ENCODE measurements at regions not wholly inside any gene's neighbourhood (a gene's known extent, or its start where the extent isn't known, plus 50 kb on each side); places are given as distances from the start of the nearest gene placed in this dataset.

GRCh38 chr7:89994483-89994882 is 159.8 kb upstream of the STEAP1 start:
- Histone ChIP-seq H3K9me3 (ENCODE audit: control insufficient read depth in 1 of 2, low read length in 2 of 2) (no peaks in the 10 kb centered on the region), H3K27me3 (ENCODE audit: low read depth, low read length) (no peaks in the 10 kb centered on the region), H3K27ac (ENCODE audit: low read length) (no peak overlapping the region), H3K4me3 (ENCODE audit: low read depth in 1 of 2, low read length in 2 of 2) (no peak overlapping the region), H3K4me1 (ENCODE audit: control insufficient read depth in 1 of 2, insufficient read depth in 2 of 2, low read length in 2 of 2) (no peaks in the 10 kb centered on the region), H3K36me3 (ENCODE audit: control insufficient read depth in 1 of 2, insufficient read depth in 2 of 2, low read length in 2 of 2) (no peaks in the 10 kb centered on the region)

DNA sequence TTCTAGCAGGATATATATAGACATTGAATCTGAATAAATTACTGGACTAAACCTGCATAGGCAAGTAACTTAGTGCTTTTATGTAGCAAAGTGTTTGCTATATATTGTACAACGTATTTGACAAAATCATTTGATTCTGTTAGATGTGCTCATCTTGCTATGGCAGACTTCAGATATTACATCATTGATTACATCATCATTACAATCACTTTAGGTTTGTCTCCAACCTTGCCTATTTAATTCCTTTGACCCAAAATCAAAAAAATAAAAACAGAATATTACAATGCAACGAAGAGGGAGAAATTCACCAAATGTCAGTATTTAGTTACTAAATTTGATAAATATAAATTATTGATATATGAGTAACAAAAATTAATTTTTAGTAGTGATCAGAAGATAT is 155.7 kb upstream of the STEAP1 start:
- Histone ChIP-seq H3K4me1 (ENCODE audit: control insufficient read depth in 1 of 2, insufficient read depth in 2 of 2, low read length in 2 of 2) (no peaks in the 10 kb centered on the region), H3K27me3 (ENCODE audit: low read depth, low read length) (no peaks in the 10 kb centered on the region), H3K27ac (ENCODE audit: low read length) (no peak overlapping the region), H3K9me3 (ENCODE audit: control insufficient read depth in 1 of 2, low read length in 2 of 2) (no peaks in the 10 kb centered on the region), H3K4me3 (ENCODE audit: low read depth in 1 of 2, low read length in 2 of 2) (no peak overlapping the region), H3K36me3 (ENCODE audit: control insufficient read depth in 1 of 2, insufficient read depth in 2 of 2, low read length in 2 of 2) (no peaks in the 10 kb centered on the region)

DNA sequence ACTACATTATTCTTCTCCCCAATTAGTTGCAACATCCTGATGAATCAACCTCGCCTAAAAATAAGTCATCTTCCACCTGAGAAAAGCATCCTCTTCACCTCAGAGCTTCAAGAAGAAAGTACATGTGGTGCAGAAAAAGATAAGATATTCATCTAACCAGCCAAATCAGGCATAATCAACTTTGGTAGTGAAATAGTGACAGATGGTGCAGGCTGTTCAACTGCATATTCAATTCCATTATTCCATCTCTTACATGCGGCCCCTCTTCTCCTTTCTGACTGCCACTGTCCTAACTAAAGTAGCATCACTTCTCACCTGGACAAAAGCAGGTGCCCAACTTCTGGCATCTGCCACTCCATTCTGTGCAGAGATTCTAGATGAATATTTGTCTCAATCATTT is 148.4 kb upstream of the STEAP1 start:
- Histone ChIP-seq H3K4me1 (ENCODE audit: control insufficient read depth in 1 of 2, insufficient read depth in 2 of 2, low read length in 2 of 2) (no peaks in the 10 kb centered on the region), H3K36me3 (ENCODE audit: control insufficient read depth in 1 of 2, insufficient read depth in 2 of 2, low read length in 2 of 2) (no peaks in the 10 kb centered on the region), H3K27ac (ENCODE audit: low read length) (no peak overlapping the region), H3K4me3 (ENCODE audit: low read depth in 1 of 2, low read length in 2 of 2) (no peak overlapping the region), H3K27me3 (ENCODE audit: low read depth, low read length) (no peaks in the 10 kb centered on the region), H3K9me3 (ENCODE audit: control insufficient read depth in 1 of 2, low read length in 2 of 2) (no peaks in the 10 kb centered on the region)

- Histone ChIP-seq H3K4me3 (ENCODE audit: low read depth in 1 of 2, low read length in 2 of 2) (no peak overlapping the region), H3K27ac (ENCODE audit: low read length) (no peak overlapping the region), H3K27me3 (ENCODE audit: low read depth, low read length) (no peaks in the 10 kb centered on the region), H3K4me1 (ENCODE audit: control insufficient read depth in 1 of 2, insufficient read depth in 2 of 2, low read length in 2 of 2) (no peaks in the 10 kb centered on the region), H3K36me3 (ENCODE audit: control insufficient read depth in 1 of 2, insufficient read depth in 2 of 2, low read length in 2 of 2) (no peaks in the 10 kb centered on the region), H3K9me3 (ENCODE audit: control insufficient read depth in 1 of 2, low read length in 2 of 2) (no peaks in the 10 kb centered on the region)
Measured at GRCh38 chr7:90007001-90007654, 147.1 kb upstream of the STEAP1 start.

DNA sequence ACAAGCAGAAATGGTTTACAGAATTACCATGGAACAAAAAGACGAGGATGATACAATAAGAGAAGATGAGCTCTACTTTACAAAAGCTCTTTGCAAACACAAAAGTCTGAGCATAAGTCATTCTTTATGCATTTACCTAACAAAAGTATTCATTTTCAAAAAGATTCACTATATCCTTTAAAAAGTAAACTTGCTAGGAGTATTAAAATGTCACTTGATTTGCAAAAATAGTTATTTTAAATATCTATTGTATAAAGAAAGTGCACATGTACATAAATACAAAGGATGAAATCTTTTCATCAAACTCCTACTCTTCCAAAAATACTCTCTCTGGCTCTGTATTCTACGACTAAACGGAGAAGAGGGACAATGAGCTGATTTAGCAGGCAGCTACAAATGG is 146.4 kb upstream of the STEAP1 start:
- Histone ChIP-seq H3K36me3 (ENCODE audit: control insufficient read depth in 1 of 2, insufficient read depth in 2 of 2, low read length in 2 of 2) (no peaks in the 10 kb centered on the region), H3K9me3 (ENCODE audit: control insufficient read depth in 1 of 2, low read length in 2 of 2) (no peaks in the 10 kb centered on the region), H3K27me3 (ENCODE audit: low read depth, low read length) (no peaks in the 10 kb centered on the region), H3K4me3 (ENCODE audit: low read depth in 1 of 2, low read length in 2 of 2) (no peak overlapping the region), H3K27ac (ENCODE audit: low read length) (no peak overlapping the region), H3K4me1 (ENCODE audit: control insufficient read depth in 1 of 2, insufficient read depth in 2 of 2, low read length in 2 of 2) (no peaks in the 10 kb centered on the region)

- Histone ChIP-seq H3K27me3 (ENCODE audit: low read depth, low read length) (no peaks in the 10 kb centered on the region), H3K4me1 (ENCODE audit: control insufficient read depth in 1 of 2, insufficient read depth in 2 of 2, low read length in 2 of 2) (no peaks in the 10 kb centered on the region), H3K36me3 (ENCODE audit: control insufficient read depth in 1 of 2, insufficient read depth in 2 of 2, low read length in 2 of 2) (no peaks in the 10 kb centered on the region), H3K4me3 (ENCODE audit: low read depth in 1 of 2, low read length in 2 of 2) (no peak overlapping the region), H3K9me3 (ENCODE audit: control insufficient read depth in 1 of 2, low read length in 2 of 2) (peaks cover 0 to 2% of the 10 kb centered on the region in 2 donors), H3K27ac (ENCODE audit: low read length) (no peak overlapping the region)
Measured at GRCh38 chr7:90022213-90022612, 132.1 kb upstream of the STEAP1 start.

DNA sequence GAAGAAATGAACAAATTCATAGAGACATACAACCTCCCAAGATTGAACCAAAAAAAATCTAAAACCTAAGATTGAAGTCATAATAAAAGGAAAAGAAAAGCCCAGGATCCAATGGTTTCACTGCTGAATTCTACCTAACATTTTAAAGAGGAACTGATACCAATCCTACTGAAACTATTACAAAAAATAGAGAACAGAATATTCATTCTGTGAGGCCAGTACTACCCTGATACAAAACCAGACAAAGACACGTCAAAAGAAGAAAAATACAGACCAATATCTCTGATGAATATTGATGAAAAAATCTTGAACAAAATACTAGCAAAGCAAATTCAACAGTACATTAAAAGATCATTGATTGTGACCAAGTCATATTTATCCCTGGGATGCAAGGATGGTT is 128.5 kb upstream of the STEAP1 start:
- H3K4me1 ChIP-seq (ENCODE audit: control insufficient read depth in 1 of 2, insufficient read depth in 2 of 2, low read length in 2 of 2): no peaks in the 10 kb centered on the region
- H3K27ac ChIP-seq (ENCODE audit: low read length): no peak overlapping the region
- H3K27me3 ChIP-seq (ENCODE audit: low read depth, low read length): no peaks in the 10 kb centered on the region
- peaks cover 0 to 2% of the 10 kb centered on the region in 2 donors for H3K9me3 ChIP-seq (ENCODE audit: control insufficient read depth in 1 of 2, low read length in 2 of 2)
- H3K36me3 ChIP-seq (ENCODE audit: control insufficient read depth in 1 of 2, insufficient read depth in 2 of 2, low read length in 2 of 2): no peaks in the 10 kb centered on the region
- no peak overlapping the region for H3K4me3 ChIP-seq (ENCODE audit: low read depth in 1 of 2, low read length in 2 of 2)

GRCh38 chr7:90033850-90034249 is 120.4 kb upstream of the STEAP1 start:
- H3K4me3 ChIP-seq (ENCODE audit: low read depth in 1 of 2, low read length in 2 of 2): no peak overlapping the region
- no peaks in the 10 kb centered on the region for H3K4me1 ChIP-seq (ENCODE audit: control insufficient read depth in 1 of 2, insufficient read depth in 2 of 2, low read length in 2 of 2)
- no peak overlapping the region for H3K27ac ChIP-seq (ENCODE audit: low read length)
- no peaks in the 10 kb centered on the region for H3K36me3 ChIP-seq (ENCODE audit: control insufficient read depth in 1 of 2, insufficient read depth in 2 of 2, low read length in 2 of 2)
- no peaks in the 10 kb centered on the region for H3K27me3 ChIP-seq (ENCODE audit: low read depth, low read length)
- no peaks in the 10 kb centered on the region for H3K9me3 ChIP-seq (ENCODE audit: control insufficient read depth in 1 of 2, low read length in 2 of 2)

- no peak overlapping the region for H3K27ac ChIP-seq (ENCODE audit: low read length)
- H3K4me3 ChIP-seq (ENCODE audit: low read depth in 1 of 2, low read length in 2 of 2): no peak overlapping the region
- H3K27me3 ChIP-seq (ENCODE audit: low read depth, low read length): no peaks in the 10 kb centered on the region
- no peaks in the 10 kb centered on the region for H3K36me3 ChIP-seq (ENCODE audit: control insufficient read depth in 1 of 2, insufficient read depth in 2 of 2, low read length in 2 of 2)
- H3K9me3 ChIP-seq (ENCODE audit: control insufficient read depth in 1 of 2, low read length in 2 of 2): no peaks in the 10 kb centered on the region
- H3K4me1 ChIP-seq (ENCODE audit: control insufficient read depth in 1 of 2, insufficient read depth in 2 of 2, low read length in 2 of 2): no peaks in the 10 kb centered on the region
Measured at GRCh38 chr7:90053094-90053493, 101.2 kb upstream of the STEAP1 start.

DNA sequence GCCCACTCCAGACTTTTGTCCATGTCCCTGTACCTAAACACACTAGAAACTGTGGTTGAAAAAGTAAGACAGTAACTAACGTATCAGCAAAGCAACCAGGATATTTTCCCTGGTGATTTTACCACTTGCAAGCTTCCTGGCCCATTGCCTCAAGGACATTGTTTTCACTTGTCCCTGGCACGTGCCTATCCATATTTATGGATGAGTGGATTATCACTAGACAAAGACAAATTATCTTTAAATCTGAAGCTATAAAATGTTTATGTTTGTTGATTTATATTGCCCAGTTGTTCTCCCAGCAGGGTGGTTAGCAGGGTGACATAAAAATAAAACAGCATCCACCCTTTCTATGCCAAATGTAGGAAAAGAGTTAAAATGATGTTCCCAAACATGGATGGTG is 93.2 kb upstream of the STEAP1 start:
- H3K4me3 ChIP-seq (ENCODE audit: low read depth in 1 of 2, low read length in 2 of 2): no peak overlapping the region
- H3K27ac ChIP-seq (ENCODE audit: low read length): no peak overlapping the region
- H3K36me3 ChIP-seq (ENCODE audit: control insufficient read depth in 1 of 2, insufficient read depth in 2 of 2, low read length in 2 of 2): no peaks in the 10 kb centered on the region
- H3K9me3 ChIP-seq (ENCODE audit: control insufficient read depth in 1 of 2, low read length in 2 of 2): no peaks in the 10 kb centered on the region
- no peaks in the 10 kb centered on the region for H3K27me3 ChIP-seq (ENCODE audit: low read depth, low read length)
- no peaks in the 10 kb centered on the region for H3K4me1 ChIP-seq (ENCODE audit: control insufficient read depth in 1 of 2, insufficient read depth in 2 of 2, low read length in 2 of 2)

GRCh38 chr7:90064370-90064769 is 89.9 kb upstream of the STEAP1 start:
- no peak overlapping the region for H3K4me3 ChIP-seq (ENCODE audit: low read depth in 1 of 2, low read length in 2 of 2)
- H3K27me3 ChIP-seq (ENCODE audit: low read depth, low read length): no peaks in the 10 kb centered on the region
- no peaks in the 10 kb centered on the region for H3K4me1 ChIP-seq (ENCODE audit: control insufficient read depth in 1 of 2, insufficient read depth in 2 of 2, low read length in 2 of 2)
- no peaks in the 10 kb centered on the region for H3K9me3 ChIP-seq (ENCODE audit: control insufficient read depth in 1 of 2, low read length in 2 of 2)
- no peak overlapping the region for H3K27ac ChIP-seq (ENCODE audit: low read length)
- no peaks in the 10 kb centered on the region for H3K36me3 ChIP-seq (ENCODE audit: control insufficient read depth in 1 of 2, insufficient read depth in 2 of 2, low read length in 2 of 2)

- no peak overlapping the region for H3K4me3 ChIP-seq (ENCODE audit: low read depth in 1 of 2, low read length in 2 of 2)
- H3K36me3 ChIP-seq (ENCODE audit: control insufficient read depth in 1 of 2, insufficient read depth in 2 of 2, low read length in 2 of 2): no peaks in the 10 kb centered on the region
- H3K9me3 ChIP-seq (ENCODE audit: control insufficient read depth in 1 of 2, low read length in 2 of 2): no peaks in the 10 kb centered on the region
- no peak overlapping the region for H3K27ac ChIP-seq (ENCODE audit: low read length)
- H3K27me3 ChIP-seq (ENCODE audit: low read depth, low read length): no peaks in the 10 kb centered on the region
- H3K4me1 ChIP-seq (ENCODE audit: control insufficient read depth in 1 of 2, insufficient read depth in 2 of 2, low read length in 2 of 2): no peaks in the 10 kb centered on the region
Measured at GRCh38 chr7:90067171-90067570, 87.1 kb upstream of the STEAP1 start.

Measured in muscle layer of duodenum (tissue), 2 donors.